ENCODE measurements at regions not wholly inside any gene's neighbourhood (a gene's known extent, or its start where the extent isn't known, plus 50 kb on each side); places are given as distances from the start of the nearest gene placed in this dataset.

GRCh38 chr12:27382924-27383323 lies 50.3 kb downstream of the BMAL2 start:
- Histone ChIP-seq H3K9me3 (replicated peaks) (no peaks in the 10 kb centered on the region), H3K36me3 (peaks cover 8% of the 10 kb centered on the region), H3K27me3 (replicated peaks) (no peaks in the 10 kb centered on the region), H3K27ac (no peak overlapping the region), H3K4me1 (replicated peaks) (peaks cover 7% of the 10 kb centered on the region), H3K4me3 (no peak overlapping the region)
- DNase-seq (ENCODE audit: low read depth in 1 of 2, low spot score in 2 of 2) = no peak

DNA sequence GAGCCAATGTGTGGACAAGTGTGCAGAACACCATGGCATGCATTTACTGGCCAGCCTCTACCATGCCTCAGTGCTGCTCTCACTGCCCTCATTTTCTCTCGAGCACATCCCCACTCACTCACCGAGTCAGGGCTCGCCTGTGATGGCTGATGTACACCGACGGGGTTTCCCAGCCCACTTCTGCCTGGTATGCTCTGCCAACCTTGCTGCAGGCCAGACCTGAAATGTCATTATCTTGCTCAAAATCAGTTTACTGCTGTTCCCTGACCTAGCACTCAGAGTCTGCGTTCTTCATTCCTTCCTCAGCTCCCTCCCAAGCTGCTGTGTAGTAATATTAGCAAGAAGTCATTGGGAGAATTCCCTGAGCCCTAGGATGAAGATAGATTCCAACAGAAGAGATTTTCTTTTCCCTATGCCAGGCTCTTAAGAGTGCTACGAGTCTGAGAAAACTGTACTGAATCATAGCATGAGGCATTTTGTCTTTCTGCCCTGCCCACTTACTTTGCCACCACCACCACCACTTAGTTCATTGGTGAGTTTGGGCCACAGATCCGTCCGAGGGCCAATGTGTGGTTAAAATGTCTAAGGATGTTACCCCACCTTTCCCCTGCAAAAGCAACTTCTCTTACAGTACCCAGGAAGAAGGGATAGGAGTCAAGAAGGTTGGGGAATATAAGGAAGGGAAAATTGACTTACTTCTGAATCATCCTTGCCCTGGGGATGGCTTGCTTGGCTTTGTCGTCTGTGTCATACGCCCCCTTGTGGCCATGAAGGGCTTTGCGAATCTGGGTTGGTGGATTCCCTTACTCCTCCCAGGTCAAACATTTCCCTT lies 51.0 kb downstream of the BMAL2 start:
- peak; percentile 64 to 81 for DNase-seq (ENCODE audit: low read depth in 1 of 2, low spot score in 2 of 2)
- Histone ChIP-seq H3K4me3 (no peak overlapping the region), H3K36me3 (peaks cover 8% of the 10 kb centered on the region), H3K4me1 (replicated peaks) (peaks cover 7% of the 10 kb centered on the region), H3K27me3 (replicated peaks) (no peaks in the 10 kb centered on the region), H3K27ac (no peak overlapping the region), H3K9me3 (replicated peaks) (no peaks in the 10 kb centered on the region)

GRCh38 chr12:27384261-27384590 lies 51.6 kb downstream of the BMAL2 start:
- Histone ChIP-seq H3K36me3 (peaks cover 11% of the 10 kb centered on the region), H3K4me1 (replicated peaks) (peaks cover 7% of the 10 kb centered on the region), H3K9me3 (replicated peaks) (no peaks in the 10 kb centered on the region), H3K27me3 (replicated peaks) (no peaks in the 10 kb centered on the region), H3K27ac (no peak overlapping the region), H3K4me3 (no peak overlapping the region)
- DNase-seq (ENCODE audit: low read depth in 1 of 2, low spot score in 2 of 2) = no peak

DNA sequence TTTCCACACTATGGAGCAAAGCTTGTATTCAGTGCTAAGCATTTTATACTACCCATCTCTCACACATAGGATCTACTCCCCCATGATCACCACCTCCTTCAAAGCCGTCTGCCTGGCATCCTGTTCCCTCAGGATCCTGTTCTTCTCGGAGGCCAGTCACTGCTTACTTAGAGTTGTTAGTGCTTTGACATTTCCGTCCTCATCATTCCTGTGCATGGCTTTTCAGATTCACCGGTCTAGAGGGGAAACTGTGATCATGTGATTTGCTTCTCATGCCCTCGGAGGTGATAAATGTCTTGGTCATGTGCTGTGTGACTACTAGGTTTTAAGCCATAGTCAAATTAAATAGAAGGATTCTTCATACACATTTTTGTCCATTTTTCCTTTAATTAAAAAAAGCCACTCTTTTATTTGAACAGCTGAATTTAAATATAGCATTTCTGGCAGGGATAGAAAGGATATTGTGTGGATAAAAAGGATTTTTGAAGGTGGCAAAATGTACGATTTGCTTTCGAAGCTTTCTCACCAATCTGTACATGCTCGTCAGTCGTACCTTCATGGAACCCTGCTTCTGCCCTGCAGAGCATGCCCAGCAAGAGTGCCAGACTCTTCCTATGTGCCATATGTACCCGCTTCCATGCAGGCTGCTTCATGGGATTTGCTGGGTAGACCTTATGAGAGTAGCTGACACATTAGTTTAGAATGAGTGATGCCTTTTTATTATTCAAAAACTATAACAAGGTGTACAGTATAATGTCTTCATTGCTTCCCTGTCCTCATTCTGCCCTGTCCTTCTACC lies 53.3 kb downstream of the BMAL2 start:
- H3K4me1 ChIP-seq (replicated peaks) = peaks cover 7% of the 10 kb centered on the region
- no peak for DNase-seq (ENCODE audit: low read depth in 1 of 2, low spot score in 2 of 2)
- H3K36me3 ChIP-seq = peaks cover 11% of the 10 kb centered on the region
- no peaks in the 10 kb centered on the region for H3K9me3 ChIP-seq (replicated peaks)
- H3K4me3 ChIP-seq = no peak overlapping the region
- no peak overlapping the region for H3K27ac ChIP-seq
- H3K27me3 ChIP-seq (replicated peaks) = no peaks in the 10 kb centered on the region

DNA sequence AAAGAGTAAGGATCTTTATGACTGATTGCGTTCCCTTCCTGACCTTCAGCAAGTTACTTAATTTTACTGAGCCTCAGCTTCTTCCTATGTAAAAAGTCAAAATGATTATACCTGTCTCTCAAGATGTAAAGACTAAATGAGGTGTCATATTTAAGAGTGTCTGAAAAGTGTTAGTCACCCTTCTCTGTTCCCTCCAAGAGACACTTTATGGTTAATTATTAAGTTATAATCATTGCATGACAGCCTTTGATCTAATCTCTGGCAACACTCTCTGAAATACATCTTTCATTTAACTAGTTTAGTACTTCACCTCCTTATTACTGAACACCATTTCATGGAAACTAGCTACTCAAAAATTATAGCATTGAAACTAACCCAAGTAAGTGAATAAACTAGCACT lies 54.8 kb downstream of the BMAL2 start:
- Histone ChIP-seq H3K4me3 (no peak overlapping the region), H3K36me3 (peaks cover 14% of the 10 kb centered on the region), H3K9me3 (replicated peaks) (no peaks in the 10 kb centered on the region), H3K27ac (no peak overlapping the region), H3K4me1 (replicated peaks) (peaks cover 7% of the 10 kb centered on the region), H3K27me3 (replicated peaks) (no peaks in the 10 kb centered on the region)
- no peak for DNase-seq (ENCODE audit: low read depth in 1 of 2, low spot score in 2 of 2)

- H3K27me3 ChIP-seq (replicated peaks) = no peaks in the 10 kb centered on the region
- H3K27ac ChIP-seq = no peak overlapping the region
- H3K9me3 ChIP-seq (replicated peaks) = no peaks in the 10 kb centered on the region
- no peak overlapping the region for H3K4me3 ChIP-seq
- peaks cover 14% of the 10 kb centered on the region for H3K36me3 ChIP-seq
- DNase-seq (ENCODE audit: low read depth in 1 of 2, low spot score in 2 of 2) = no peak
- H3K4me1 ChIP-seq (replicated peaks) = peaks cover 4% of the 10 kb centered on the region
These were observed 56.0 kb downstream of the BMAL2 start for GRCh38 chr12:27388650-27389049.

DNA sequence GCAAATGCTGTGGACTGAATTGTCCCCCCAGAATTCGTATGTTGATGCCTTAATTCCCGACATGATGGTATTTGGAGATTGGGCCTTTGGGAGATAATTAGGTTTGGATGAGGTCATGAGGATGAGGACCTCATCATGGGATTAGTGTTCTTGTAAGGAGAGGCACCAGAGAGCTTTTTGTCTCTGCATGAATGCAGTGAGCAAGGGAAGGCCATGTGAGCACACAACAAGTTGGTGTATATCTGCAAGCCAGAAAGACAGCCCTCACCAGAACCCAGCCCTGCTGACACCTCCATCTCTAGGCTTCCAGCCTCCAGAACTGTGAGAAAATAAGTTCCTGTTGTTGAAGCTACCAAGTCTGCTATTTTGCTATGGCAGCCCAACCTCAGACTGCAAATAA lies 51.9 kb upstream of the SMCO2 start:
- Histone ChIP-seq H3K27ac (no peak overlapping the region), H3K27me3 (replicated peaks) (no peaks in the 10 kb centered on the region), H3K9me3 (replicated peaks) (no peaks in the 10 kb centered on the region), H3K36me3 (peaks cover 14% of the 10 kb centered on the region), H3K4me3 (no peak overlapping the region), H3K4me1 (replicated peaks) (no peaks in the 10 kb centered on the region)
- no peak for DNase-seq (ENCODE audit: low read depth in 1 of 2, low spot score in 2 of 2)

DNA sequence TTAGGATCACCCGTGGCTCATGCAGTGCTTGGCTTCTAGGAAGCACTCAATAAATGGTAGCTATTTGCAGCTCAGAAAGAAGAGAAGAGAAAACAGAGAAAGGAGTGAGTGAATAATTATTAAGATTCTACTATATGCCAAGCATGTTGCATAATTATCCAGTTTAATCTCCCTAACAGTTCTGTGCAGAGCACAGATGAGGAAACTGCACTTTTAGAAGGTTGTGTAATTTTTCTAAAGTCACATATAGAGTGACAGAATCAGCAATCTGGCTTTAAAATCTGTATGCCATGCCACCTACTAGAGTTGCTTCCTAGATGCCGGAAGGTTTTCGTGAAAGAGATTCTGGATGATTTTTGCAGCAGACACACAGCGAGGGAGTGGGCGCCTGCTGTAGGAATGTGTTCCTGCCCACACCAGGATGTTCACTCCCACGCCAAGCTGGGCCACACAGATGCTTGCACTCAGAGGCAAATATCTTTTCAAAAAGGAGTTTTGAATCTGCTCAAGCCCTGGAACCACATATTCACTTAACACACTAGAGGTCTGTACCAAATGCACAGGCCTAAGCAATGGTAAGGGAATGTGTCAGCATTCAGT lies 50.2 kb upstream of the SMCO2 start:
- Histone ChIP-seq H3K27me3 (replicated peaks) (no peaks in the 10 kb centered on the region), H3K36me3 (peaks cover 13% of the 10 kb centered on the region), H3K27ac (no peak overlapping the region), H3K4me3 (no peak overlapping the region), H3K9me3 (replicated peaks) (no peaks in the 10 kb centered on the region), H3K4me1 (replicated peaks) (no peaks in the 10 kb centered on the region)
- no peak for DNase-seq (ENCODE audit: low read depth in 1 of 2, low spot score in 2 of 2)

Data from SJSA1 (cell line).